ENCODE measurements at regions not wholly inside any gene's neighbourhood (a gene's known extent, or its start where the extent isn't known, plus 50 kb on each side); places are given as distances from the start of the nearest gene placed in this dataset.

DNA sequence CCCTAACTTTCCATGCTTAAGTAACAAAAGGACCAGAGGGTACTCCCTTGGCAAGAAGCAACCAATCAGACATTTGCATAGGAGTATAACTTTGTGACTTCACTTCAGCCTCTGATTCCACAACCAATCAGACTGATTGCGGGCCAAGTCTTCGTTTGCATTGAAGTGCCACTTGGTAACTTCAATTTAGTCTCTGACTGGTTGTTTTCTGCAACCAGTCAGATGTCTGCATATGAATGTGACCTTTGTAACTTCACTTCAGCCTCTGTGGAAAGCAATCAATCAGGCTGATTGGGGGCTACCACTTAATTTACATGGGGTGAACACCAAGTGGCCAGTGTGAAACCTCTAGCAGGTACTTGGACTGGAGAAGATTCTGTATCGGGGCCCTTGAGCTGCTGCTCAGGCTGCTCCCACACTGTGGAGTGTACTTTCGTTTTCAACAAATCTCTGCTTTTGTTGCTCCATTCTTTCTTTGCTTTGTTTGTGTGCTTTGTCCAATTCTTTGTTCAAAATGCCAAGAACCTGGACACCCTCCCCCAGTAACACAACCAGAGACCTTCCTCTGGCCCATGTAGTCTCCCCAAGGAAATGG is 241.5 kb downstream of the ACKR3 start:
- TF ChIP-seq POLR2A (IDR thresholded peaks at IDR 0.05; ENCODE audit: low read depth, low read length) = no peak
- TF ChIP-seq SPI1 (IDR thresholded peaks at IDR 0.05; ENCODE audit: low read depth, low read length) = no peak
- TF ChIP-seq TAF1 (IDR thresholded peaks at IDR 0.05; ENCODE audit: low read depth, low read length) = no peak
